ENCODE measurements at regions not wholly inside any gene's neighbourhood (a gene's known extent, or its start where the extent isn't known, plus 50 kb on each side); places are given as distances from the start of the nearest gene placed in this dataset.
"Not testable (repeated sequence)": the region's sequence is repeated elsewhere in the genome, so short reads cannot be mapped to it uniquely, and the experiment has no call there.

DNA sequence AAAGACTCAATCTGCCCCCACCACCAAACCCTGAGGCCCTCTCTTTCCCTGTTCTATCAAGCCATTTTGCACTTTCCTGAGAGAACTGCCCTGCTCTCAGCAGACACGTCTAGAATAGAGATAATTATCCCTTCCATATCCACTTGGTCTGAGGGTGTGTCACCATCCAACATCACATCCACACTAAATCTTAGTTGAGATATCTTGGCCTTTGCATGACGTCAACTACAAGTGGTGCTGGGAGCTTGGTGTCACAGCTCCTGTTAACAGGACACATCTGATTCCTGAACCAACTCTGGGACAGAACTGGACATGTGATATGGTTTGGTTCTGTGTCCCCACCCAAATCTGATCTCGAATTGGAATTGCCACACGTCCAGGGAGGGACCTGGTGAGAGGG is 1109.2 kb downstream of the TMEM121 start (continued):
- TF ChIP-seq, protein P1, sequence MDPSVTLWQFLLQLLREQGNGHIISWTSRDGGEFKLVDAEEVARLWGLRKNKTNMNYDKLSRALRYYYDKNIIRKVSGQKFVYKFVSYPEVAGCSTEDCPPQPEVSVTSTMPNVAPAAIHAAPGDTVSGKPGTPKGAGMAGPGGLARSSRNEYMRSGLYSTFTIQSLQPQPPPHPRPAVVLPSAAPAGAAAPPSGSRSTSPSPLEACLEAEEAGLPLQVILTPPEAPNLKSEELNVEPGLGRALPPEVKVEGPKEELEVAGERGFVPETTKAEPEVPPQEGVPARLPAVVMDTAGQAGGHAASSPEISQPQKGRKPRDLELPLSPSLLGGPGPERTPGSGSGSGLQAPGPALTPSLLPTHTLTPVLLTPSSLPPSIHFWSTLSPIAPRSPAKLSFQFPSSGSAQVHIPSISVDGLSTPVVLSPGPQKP (IDR thresholded peaks at IDR 0.05; ENCODE audit: low read depth, low read length): no peak
- no peak for TF ChIP-seq EP300 (IDR thresholded peaks at IDR 0.05)
- TF ChIP-seq TP53 (CRISPR knock-in tag; IDR thresholded peaks at IDR 0.05): no peak

DNA sequence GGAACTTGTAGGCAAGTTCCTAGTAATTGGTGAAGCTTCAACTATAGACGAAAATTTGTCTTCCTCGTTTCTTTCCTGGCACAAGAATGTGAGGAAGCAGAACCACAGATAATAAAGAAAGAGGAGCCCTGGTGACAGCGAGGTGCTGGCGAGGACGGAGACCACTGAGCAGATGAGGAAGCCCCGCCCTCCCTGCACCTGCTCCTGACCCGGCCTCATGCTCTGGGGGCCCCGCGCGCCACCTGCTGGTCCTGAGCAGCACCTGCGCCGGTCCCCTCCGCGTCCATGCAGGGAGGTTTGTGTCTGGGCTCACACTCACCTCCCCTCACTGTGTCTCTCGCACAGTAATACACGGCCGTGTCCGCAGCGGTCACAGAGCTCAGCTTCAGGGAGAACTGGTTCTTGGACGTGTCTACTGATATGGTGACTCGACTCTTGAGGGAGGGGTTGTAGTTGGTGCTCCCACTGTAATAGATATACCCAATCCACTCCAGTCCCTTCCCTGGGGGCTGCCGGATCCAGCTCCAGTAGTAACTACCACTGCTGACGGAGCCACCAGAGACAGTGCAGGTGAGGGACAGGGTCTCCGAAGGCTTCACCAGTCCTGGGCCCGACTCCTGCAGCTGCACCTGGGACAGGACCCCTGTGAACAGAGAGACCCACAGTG is 1112.5 kb downstream of the TMEM121 start:
- H3K27ac ChIP-seq, H3K9me3 ChIP-seq, H3K4me1 ChIP-seq, H3K4me3 ChIP-seq, CTCF ChIA-PET, FAIRE-seq, ATAC-seq, POLR2A ChIA-PET, H3K4me2 ChIP-seq: not testable (repeated sequence)
- WGBS (ENCODE audit: missing lambda C conversion rate): 25% methylated on average over 9 of the region's 25 CpGs
- peak in 1 of 2 experiments; percentile 5 for DNase-seq (ENCODE audit: low read depth in 1 of 2, low spot score in 1 of 2)

DNA sequence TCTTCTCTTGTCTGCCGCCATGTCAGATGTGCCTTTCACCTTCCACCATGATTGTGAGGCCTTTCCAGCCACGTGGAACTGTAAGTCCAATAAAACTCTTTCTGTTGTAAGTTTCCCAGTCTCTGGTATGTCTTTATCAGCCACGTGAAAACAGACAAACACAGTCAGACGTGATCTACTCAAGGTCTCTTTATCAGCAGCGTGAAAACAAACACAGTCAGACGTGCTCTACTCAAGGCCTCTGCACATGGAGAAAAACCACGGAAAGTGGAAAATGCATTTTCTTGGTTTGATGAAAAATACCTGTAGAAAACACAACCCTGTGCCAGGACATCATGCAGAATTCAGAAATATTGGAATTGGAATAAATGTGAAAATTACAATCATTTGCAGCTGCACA is 1115.7 kb downstream of the TMEM121 start:
- DNase-seq (ENCODE audit: low read depth in 1 of 2, low spot score in 1 of 2): no peak
- no peak for ATAC-seq
- Histone ChIP-seq H3K4me3 (no peak overlapping the region), H3K9me3 (no peaks in the 10 kb centered on the region), H3K4me2 (no peak overlapping the region), H3K27ac (no peak overlapping the region), H3K4me1 (no peaks in the 10 kb centered on the region)
- CTCF ChIA-PET: no interaction called here
- TF ChIP-seq SMC3 (IDR thresholded peaks at IDR 0.05): no peak
- FAIRE-seq: no peak
- POLR2A ChIA-PET: no interaction called here
- 3% methylated on average over 7 of the region's 7 CpGs for WGBS (ENCODE audit: missing lambda C conversion rate)

DNA sequence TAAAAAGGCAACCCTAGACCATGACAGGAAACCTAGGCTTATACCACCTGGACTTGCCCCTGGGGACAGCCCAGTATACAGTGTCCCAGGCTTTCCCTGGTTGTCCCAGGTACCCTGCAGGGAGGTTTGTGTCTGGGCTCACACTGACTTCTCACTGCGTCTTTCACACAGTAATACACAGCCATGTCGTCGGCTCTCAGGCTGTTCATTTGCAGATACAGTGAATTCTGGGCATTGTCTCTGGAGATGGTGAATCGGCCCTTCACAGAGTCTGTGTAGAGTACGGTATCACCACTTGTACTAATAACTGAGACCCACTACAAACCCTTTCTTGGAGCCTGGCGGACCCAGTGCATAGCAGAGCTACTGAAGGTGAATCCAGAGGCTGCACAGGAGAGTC is 1116.6 kb downstream of the TMEM121 start:
- WGBS (ENCODE audit: missing lambda C conversion rate): 2% methylated on average over 6 of the region's 6 CpGs
- H3K9me3 ChIP-seq; H3K27ac ChIP-seq; H3K4me1 ChIP-seq; CTCF ChIA-PET; POLR2A ChIA-PET; DNase-seq (ENCODE audit: low read depth in 1 of 2, low spot score in 1 of 2); ATAC-seq; FAIRE-seq; H3K4me2 ChIP-seq; H3K4me3 ChIP-seq: not testable (repeated sequence)

DNA sequence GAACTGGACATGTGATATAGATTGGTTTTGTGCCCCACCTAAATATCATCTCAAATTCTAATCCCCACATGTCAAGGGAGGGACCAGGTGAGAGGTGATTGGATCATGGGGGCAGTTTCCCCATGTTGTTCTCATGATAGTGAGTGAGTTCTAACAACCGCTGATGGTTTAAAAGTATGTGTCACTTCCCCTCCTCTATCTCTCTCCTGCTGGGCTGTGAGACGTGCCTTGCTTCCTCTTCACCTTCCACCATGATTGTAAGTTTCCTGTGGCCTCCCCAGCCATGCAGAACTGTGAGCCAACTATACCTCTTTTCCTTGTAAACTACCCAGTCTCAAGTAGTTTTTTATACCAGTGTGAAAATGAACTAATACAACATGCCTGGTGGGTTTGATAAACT is 1122.5 kb downstream of the TMEM121 start:
- POLR2A ChIA-PET; H3K4me2 ChIP-seq; ATAC-seq; H3K27ac ChIP-seq; H3K9me3 ChIP-seq; FAIRE-seq; H3K4me3 ChIP-seq; CTCF ChIA-PET; H3K4me1 ChIP-seq; DNase-seq (ENCODE audit: low read depth in 1 of 2, low spot score in 1 of 2): not testable (repeated sequence)
- 2% methylated on average over 2 of the region's 2 CpGs for WGBS (ENCODE audit: missing lambda C conversion rate)

DNA sequence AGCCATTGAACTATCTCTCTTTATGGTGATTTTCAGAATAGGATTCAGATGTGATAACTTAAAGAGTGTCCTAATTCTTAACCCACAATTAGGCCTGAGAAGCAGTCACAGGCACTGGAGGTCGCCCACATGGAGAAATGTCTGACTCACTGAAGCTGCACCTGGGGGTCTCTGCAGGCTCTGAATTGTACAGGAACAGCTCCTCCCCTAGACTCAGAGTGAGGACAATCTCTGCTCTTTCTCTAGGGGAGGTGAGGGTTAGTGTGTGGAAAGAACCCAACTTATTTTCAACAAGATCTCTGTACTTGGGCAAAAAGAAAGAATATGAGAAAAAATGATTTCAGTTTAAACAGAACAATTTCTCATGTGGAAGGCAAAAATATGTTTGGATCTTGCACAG is 1124.6 kb downstream of the TMEM121 start:
- Histone ChIP-seq H3K4me2 (no peak overlapping the region), H3K4me3 (no peak overlapping the region), H3K9me3 (no peaks in the 10 kb centered on the region), H3K4me1 (no peaks in the 10 kb centered on the region), H3K27ac (no peak overlapping the region)
- TF ChIP-seq SMC3 (IDR thresholded peaks at IDR 0.05) (no peak), CEBPB (IDR thresholded peaks at IDR 0.05) (no peak), PHF8 (IDR thresholded peaks at IDR 0.05; ENCODE audit: borderline replicate concordance, low read depth) (no peak), RNF2 (IDR thresholded peaks at IDR 0.05; ENCODE audit: borderline replicate concordance, low read depth) (no peak), HOXB5 (CRISPR knock-in tag; IDR thresholded peaks at IDR 0.05) (no peak), POLR2A (IDR thresholded peaks at IDR 0.05; ENCODE audit: low read length) (no peak), FOSL2 (IDR thresholded peaks at IDR 0.05) (no peak), FOSL2 (CRISPR knock-in tag; IDR thresholded peaks at IDR 0.05) (no peak), NFE2L2 (conservative IDR thresholded peaks at IDR 0.05; ENCODE audit: low read length) (no peak), FOSB (CRISPR knock-in tag; IDR thresholded peaks at IDR 0.05) (no peak), NPAS2 (CRISPR knock-in tag; IDR thresholded peaks at IDR 0.05; ENCODE audit: borderline replicate concordance) (no peak), ZC3H11A (IDR thresholded peaks at IDR 0.05) (no peak), JUNB (IDR thresholded peaks at IDR 0.05) (no peak)
- TF ChIP-seq, protein P2, sequence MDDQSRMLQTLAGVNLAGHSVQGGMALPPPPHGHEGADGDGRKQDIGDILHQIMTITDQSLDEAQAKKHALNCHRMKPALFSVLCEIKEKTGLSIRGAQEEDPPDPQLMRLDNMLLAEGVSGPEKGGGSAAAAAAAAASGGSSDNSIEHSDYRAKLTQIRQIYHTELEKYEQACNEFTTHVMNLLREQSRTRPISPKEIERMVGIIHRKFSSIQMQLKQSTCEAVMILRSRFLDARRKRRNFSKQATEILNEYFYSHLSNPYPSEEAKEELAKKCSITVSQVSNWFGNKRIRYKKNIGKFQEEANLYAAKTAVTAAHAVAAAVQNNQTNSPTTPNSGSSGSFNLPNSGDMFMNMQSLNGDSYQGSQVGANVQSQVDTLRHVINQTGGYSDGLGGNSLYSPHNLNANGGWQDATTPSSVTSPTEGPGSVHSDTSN (IDR thresholded peaks at IDR 0.05): no peak
- TF ChIP-seq, protein P3, sequence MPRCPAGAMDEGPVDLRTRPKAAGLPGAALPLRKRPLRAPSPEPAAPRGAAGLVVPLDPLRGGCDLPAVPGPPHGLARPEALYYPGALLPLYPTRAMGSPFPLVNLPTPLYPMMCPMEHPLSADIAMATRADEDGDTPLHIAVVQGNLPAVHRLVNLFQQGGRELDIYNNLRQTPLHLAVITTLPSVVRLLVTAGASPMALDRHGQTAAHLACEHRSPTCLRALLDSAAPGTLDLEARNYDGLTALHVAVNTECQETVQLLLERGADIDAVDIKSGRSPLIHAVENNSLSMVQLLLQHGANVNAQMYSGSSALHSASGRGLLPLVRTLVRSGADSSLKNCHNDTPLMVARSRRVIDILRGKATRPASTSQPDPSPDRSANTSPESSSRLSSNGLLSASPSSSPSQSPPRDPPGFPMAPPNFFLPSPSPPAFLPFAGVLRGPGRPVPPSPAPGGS (IDR thresholded peaks at IDR 0.05): no peak
- TF ChIP-seq, protein P4, sequence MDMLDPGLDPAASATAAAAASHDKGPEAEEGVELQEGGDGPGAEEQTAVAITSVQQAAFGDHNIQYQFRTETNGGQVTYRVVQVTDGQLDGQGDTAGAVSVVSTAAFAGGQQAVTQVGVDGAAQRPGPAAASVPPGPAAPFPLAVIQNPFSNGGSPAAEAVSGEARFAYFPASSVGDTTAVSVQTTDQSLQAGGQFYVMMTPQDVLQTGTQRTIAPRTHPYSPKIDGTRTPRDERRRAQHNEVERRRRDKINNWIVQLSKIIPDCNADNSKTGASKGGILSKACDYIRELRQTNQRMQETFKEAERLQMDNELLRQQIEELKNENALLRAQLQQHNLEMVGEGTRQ (IDR thresholded peaks at IDR 0.05): no peak
- ChIA-PET POLR2A (no interaction called here), CTCF (interaction anchor here (0.7 to 1.1 kb wide), 2 partner anchors 133 to 151 kb away, joined by 3 read pairs; no protein-coding TSS in a partner anchor)
- 0% methylated on average over 1 of the region's 1 CpG for WGBS (ENCODE audit: missing lambda C conversion rate)
- FAIRE-seq: no peak
- no peak for DNase-seq (ENCODE audit: low read depth in 1 of 2, low spot score in 1 of 2)
- ATAC-seq: no peak
